Liver (tissue), 8 donors: ENCODE measurements at regions not wholly inside any gene's neighbourhood (a gene's known extent, or its start where the extent isn't known, plus 50 kb on each side); places are given as distances from the start of the nearest gene placed in this dataset.

Experiments used
- DNase-seq: peaks from one replicate; pipeline ENCODE4 v3.0.0-alpha.2; 2017; ENCODE audit warnings: low spot score
- H3K27ac ChIP-seq, 2 donors: one replicate each; pipeline ENCODE4 v1.7.0; 2013; ENCODE audit warnings: inconsistent platforms in 2 of 2, low read length in 2 of 2, control low read depth in 1 of 2, low read depth in 1 of 2, mild to moderate bottlenecking in 1 of 2
- H3K27me3 ChIP-seq, 4 donors: one replicate each; pipeline versions ENCODE4 v1.6.1 to v1.7.0; 2013; ENCODE audit warnings: low read length in 3 of 4, inconsistent platforms in 1 of 4, mild to moderate bottlenecking in 1 of 4, moderate library complexity in 1 of 4; ENCODE audit not compliant: control insufficient read depth in 4 of 4, insufficient read depth in 4 of 4
- H3K36me3 ChIP-seq, 4 donors: one replicate each; pipeline versions ENCODE4 v1.6.1 to v1.7.0; 2013; ENCODE audit warnings: low read length in 3 of 4, mild to moderate bottlenecking in 3 of 4, low read depth in 1 of 4, moderate library complexity in 1 of 4; ENCODE audit not compliant: control insufficient read depth in 4 of 4, insufficient read depth in 3 of 4
- H3K4me1 ChIP-seq, 4 donors: one replicate each; pipeline versions ENCODE4 v1.6.1 to v1.7.0; 2013; ENCODE audit warnings: low read length in 3 of 4, mild to moderate bottlenecking in 3 of 4, moderate library complexity in 1 of 4; ENCODE audit not compliant: control insufficient read depth in 4 of 4, insufficient read depth in 4 of 4
- H3K4me3 ChIP-seq, 3 donors: one replicate each; pipeline versions ENCODE4 v1.6.1 to v1.7.0; 2013; ENCODE audit warnings: low read length in 3 of 3, control low read depth in 1 of 3, low read depth in 1 of 3, mild to moderate bottlenecking in 1 of 3
- H3K9ac ChIP-seq, 2 donors: one replicate each; pipeline ENCODE4 v1.7.0; 2013; ENCODE audit warnings: low read length in 2 of 2, mild to moderate bottlenecking in 2 of 2, moderate library complexity in 2 of 2, control low read depth in 1 of 2, low read depth in 1 of 2
- H3K9me3 ChIP-seq, 4 donors: one replicate each; pipeline versions ENCODE4 v1.6.1 to v1.7.0; 2013; ENCODE audit warnings: low read length in 3 of 4; ENCODE audit not compliant: control insufficient read depth in 4 of 4
- EGR1 ChIP-seq, 2 donors: IDR thresholded peaks; 2 replicates each; pipeline ENCODE4 v1.6.1; 2016 to 2018; ENCODE audit warnings: antibody characterized with exemption in 2 of 2, low read depth in 2 of 2
- FOXA1 ChIP-seq: IDR thresholded peaks from 2 replicates; pipeline ENCODE4 v1.6.1; 2016; ENCODE audit warnings: antibody characterized with exemption
- FOXA2 ChIP-seq: IDR thresholded peaks from 2 replicates; pipeline ENCODE4 v1.6.1; 2016; ENCODE audit warnings: antibody characterized with exemption
- GABPA ChIP-seq, 2 donors: IDR thresholded peaks in 1 of 2; conservative IDR thresholded peaks in 1 of 2; 2 replicates each; pipeline ENCODE4 v1.6.1; 2016; ENCODE audit warnings: antibody characterized with exemption in 2 of 2, mild to moderate bottlenecking in 1 of 2, moderate library complexity in 1 of 2
- HNF4A ChIP-seq, 2 donors: conservative IDR thresholded peaks; 2 replicates each; pipeline ENCODE4 v1.6.1; 2016; ENCODE audit warnings: antibody characterized with exemption in 2 of 2, mild to moderate bottlenecking in 2 of 2
- HNF4G ChIP-seq: IDR thresholded peaks from 2 replicates; pipeline ENCODE4 v1.6.1; 2016; ENCODE audit warnings: antibody characterized with exemption
- JUND ChIP-seq, 2 donors: IDR thresholded peaks; 2 replicates each; pipeline ENCODE4 v1.6.1; 2016; ENCODE audit warnings: antibody characterized with exemption in 2 of 2
- NR2F2 ChIP-seq: IDR thresholded peaks from 2 replicates; pipeline ENCODE4 v1.6.1; 2016; ENCODE audit warnings: antibody characterized with exemption
- RAD21 ChIP-seq, 2 donors: IDR thresholded peaks; 2 replicates each; pipeline ENCODE4 v1.6.1; 2016; ENCODE audit warnings: antibody characterized with exemption in 2 of 2, mild to moderate bottlenecking in 2 of 2
- RXRA ChIP-seq, 2 donors: IDR thresholded peaks; 2 replicates each; pipeline ENCODE4 v1.6.1; 2017 to 2018; ENCODE audit warnings: antibody characterized with exemption in 2 of 2, mild to moderate bottlenecking in 1 of 2
- SP1 ChIP-seq: IDR thresholded peaks from 2 replicates; pipeline ENCODE4 v1.6.1; 2018; ENCODE audit warnings: antibody characterized with exemption, mild to moderate bottlenecking
- TAF1 ChIP-seq: conservative IDR thresholded peaks from 2 replicates; pipeline ENCODE4 v1.6.1; 2016; ENCODE audit warnings: antibody characterized with exemption, mild to moderate bottlenecking
- YY1 ChIP-seq: IDR thresholded peaks from 2 replicates; pipeline ENCODE4 v1.6.1; 2016; ENCODE audit warnings: antibody characterized with exemption, mild to moderate bottlenecking
- WGBS: extraction: QIAGEN DNeasy Blood & Tissue Kit; methylation state at CpG from one replicate; pipeline ENCODE4 v1.1.7; 2013; 5-methylcytosine and 5-hydroxymethylcytosine counted together
- TF ChIP-seq, protein P1 (sequence below): fragments of 150-350 bp; IDR thresholded peaks from 2 replicates; pipeline ENCODE4 v1.5.1; 2017; ENCODE audit warnings: improper control_type of control experiment, low read depth, low read length; ENCODE audit not compliant: missing input control
- TF ChIP-seq, protein P2 (sequence below): IDR thresholded peaks from 2 replicates; pipeline ENCODE4 v1.6.1; 2016; ENCODE audit warnings: antibody characterized with exemption, mild to moderate bottlenecking
- TF ChIP-seq, protein P3 (sequence below): IDR thresholded peaks from 2 replicates; pipeline ENCODE4 v1.6.1; 2016; ENCODE audit warnings: antibody characterized with exemption
- TF ChIP-seq, protein P4 (sequence below): IDR thresholded peaks from 2 replicates; pipeline ENCODE4 v1.6.1; 2016; ENCODE audit warnings: antibody characterized with exemption
- donor health status: healthy.
- donor health status: healthy.
- donor health status: healthy.
- donor health status: healthy.
- donor health status: healthy.

DNA sequence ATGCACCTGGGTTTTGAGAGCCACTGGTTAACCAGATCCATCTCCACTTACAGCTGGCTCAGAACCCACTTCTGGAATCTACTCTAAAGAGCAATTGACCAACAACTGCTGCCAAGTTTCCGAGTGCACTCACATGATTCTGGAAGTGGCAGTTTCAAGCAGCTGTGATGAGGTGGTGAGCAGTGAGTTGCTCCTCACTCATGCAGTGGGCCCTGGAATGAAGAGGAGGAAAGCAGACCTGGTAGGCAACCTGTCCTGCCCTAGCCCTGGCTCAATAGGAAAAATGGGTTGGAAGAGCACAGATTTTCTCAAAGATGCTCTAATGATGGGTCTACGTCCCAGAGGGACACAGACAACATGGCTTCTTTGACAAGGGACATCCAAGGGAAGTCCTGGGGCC is 70.7 kb upstream of the NPY start:
- no peaks in the 10 kb centered on the region for H3K27me3 ChIP-seq
- H3K4me3 ChIP-seq = no peak overlapping the region
- no peaks in the 10 kb centered on the region for H3K9me3 ChIP-seq
- no peak for DNase-seq
- no peaks in the 10 kb centered on the region for H3K36me3 ChIP-seq
- TF ChIP-seq GABPA (IDR thresholded peaks at IDR 0.05 in 1 of 2, conservative IDR thresholded peaks at IDR 0.05 in 1 of 2) = no peak
- no peak for TF ChIP-seq FOXA1
- TF ChIP-seq SP1 = no peak
- no peak for TF ChIP-seq EGR1 (IDR thresholded peaks at IDR 0.05; ENCODE audit: low read depth in 2 of 2)
- TF ChIP-seq, protein P1, sequence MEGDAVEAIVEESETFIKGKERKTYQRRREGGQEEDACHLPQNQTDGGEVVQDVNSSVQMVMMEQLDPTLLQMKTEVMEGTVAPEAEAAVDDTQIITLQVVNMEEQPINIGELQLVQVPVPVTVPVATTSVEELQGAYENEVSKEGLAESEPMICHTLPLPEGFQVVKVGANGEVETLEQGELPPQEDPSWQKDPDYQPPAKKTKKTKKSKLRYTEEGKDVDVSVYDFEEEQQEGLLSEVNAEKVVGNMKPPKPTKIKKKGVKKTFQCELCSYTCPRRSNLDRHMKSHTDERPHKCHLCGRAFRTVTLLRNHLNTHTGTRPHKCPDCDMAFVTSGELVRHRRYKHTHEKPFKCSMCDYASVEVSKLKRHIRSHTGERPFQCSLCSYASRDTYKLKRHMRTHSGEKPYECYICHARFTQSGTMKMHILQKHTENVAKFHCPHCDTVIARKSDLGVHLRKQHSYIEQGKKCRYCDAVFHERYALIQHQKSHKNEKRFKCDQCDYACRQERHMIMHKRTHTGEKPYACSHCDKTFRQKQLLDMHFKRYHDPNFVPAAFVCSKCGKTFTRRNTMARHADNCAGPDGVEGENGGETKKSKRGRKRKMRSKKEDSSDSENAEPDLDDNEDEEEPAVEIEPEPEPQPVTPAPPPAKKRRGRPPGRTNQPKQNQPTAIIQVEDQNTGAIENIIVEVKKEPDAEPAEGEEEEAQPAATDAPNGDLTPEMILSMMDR = no peak
- TF ChIP-seq, protein P2, sequence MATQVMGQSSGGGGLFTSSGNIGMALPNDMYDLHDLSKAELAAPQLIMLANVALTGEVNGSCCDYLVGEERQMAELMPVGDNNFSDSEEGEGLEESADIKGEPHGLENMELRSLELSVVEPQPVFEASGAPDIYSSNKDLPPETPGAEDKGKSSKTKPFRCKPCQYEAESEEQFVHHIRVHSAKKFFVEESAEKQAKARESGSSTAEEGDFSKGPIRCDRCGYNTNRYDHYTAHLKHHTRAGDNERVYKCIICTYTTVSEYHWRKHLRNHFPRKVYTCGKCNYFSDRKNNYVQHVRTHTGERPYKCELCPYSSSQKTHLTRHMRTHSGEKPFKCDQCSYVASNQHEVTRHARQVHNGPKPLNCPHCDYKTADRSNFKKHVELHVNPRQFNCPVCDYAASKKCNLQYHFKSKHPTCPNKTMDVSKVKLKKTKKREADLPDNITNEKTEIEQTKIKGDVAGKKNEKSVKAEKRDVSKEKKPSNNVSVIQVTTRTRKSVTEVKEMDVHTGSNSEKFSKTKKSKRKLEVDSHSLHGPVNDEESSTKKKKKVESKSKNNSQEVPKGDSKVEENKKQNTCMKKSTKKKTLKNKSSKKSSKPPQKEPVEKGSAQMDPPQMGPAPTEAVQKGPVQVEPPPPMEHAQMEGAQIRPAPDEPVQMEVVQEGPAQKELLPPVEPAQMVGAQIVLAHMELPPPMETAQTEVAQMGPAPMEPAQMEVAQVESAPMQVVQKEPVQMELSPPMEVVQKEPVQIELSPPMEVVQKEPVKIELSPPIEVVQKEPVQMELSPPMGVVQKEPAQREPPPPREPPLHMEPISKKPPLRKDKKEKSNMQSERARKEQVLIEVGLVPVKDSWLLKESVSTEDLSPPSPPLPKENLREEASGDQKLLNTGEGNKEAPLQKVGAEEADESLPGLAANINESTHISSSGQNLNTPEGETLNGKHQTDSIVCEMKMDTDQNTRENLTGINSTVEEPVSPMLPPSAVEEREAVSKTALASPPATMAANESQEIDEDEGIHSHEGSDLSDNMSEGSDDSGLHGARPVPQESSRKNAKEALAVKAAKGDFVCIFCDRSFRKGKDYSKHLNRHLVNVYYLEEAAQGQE = no peak
- no peak for TF ChIP-seq NR2F2
- TF ChIP-seq JUND (IDR thresholded peaks at IDR 0.05) = no peak
- no peak for TF ChIP-seq FOXA2
- TF ChIP-seq, protein P3, sequence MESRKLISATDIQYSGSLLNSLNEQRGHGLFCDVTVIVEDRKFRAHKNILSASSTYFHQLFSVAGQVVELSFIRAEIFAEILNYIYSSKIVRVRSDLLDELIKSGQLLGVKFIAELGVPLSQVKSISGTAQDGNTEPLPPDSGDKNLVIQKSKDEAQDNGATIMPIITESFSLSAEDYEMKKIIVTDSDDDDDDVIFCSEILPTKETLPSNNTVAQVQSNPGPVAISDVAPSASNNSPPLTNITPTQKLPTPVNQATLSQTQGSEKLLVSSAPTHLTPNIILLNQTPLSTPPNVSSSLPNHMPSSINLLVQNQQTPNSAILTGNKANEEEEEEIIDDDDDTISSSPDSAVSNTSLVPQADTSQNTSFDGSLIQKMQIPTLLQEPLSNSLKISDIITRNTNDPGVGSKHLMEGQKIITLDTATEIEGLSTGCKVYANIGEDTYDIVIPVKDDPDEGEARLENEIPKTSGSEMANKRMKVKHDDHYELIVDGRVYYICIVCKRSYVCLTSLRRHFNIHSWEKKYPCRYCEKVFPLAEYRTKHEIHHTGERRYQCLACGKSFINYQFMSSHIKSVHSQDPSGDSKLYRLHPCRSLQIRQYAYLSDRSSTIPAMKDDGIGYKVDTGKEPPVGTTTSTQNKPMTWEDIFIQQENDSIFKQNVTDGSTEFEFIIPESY = no peak
- TF ChIP-seq TAF1 = no peak
- no peak for TF ChIP-seq HNF4A (conservative IDR thresholded peaks at IDR 0.05)
- no peak for TF ChIP-seq RAD21 (IDR thresholded peaks at IDR 0.05)
- TF ChIP-seq HNF4G = no peak
- TF ChIP-seq YY1 = no peak
- TF ChIP-seq, protein P4, sequence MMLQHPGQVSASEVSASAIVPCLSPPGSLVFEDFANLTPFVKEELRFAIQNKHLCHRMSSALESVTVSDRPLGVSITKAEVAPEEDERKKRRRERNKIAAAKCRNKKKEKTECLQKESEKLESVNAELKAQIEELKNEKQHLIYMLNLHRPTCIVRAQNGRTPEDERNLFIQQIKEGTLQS = no peak
- TF ChIP-seq RXRA (IDR thresholded peaks at IDR 0.05) = no peak
- no peak overlapping the region for H3K9ac ChIP-seq
- H3K27ac ChIP-seq = no peak overlapping the region
- 59% methylated on average over 2 of the region's 2 CpGs for WGBS
- no peaks in the 10 kb centered on the region for H3K4me1 ChIP-seq

DNA sequence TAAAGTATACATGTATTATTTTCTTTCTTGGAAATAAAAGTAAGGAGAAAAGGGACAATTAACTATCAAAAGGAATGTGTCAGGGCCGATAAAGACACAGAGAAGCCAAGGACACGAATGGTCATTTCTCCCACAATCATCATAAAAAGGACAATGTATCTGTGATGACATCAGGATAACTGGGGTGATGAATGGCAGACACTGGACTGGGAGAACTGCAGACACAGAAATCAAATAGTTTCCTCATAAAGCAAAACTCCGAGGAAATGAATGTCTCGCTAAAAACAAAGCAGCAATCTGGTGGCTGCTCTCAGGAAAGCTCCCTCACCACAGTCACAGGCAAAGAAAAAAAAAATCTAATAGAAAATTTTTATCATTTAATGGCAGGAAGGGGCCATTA is 69.3 kb upstream of the NPY start:
- WGBS = 76% methylated on average over 4 of the region's 4 CpGs
- no peak overlapping the region for H3K9ac ChIP-seq
- no peak overlapping the region for H3K27ac ChIP-seq
- no peaks in the 10 kb centered on the region for H3K4me1 ChIP-seq
- H3K27me3 ChIP-seq = no peaks in the 10 kb centered on the region
- H3K4me3 ChIP-seq = no peak overlapping the region
- no peaks in the 10 kb centered on the region for H3K9me3 ChIP-seq
- no peak for DNase-seq
- no peaks in the 10 kb centered on the region for H3K36me3 ChIP-seq
- TF ChIP-seq YY1 (no peak), FOXA2 (no peak), HNF4A (conservative IDR thresholded peaks at IDR 0.05) (no peak), SP1 (no peak), NR2F2 (no peak), HNF4G (no peak), FOXA1 (no peak), EGR1 (IDR thresholded peaks at IDR 0.05; ENCODE audit: low read depth in 2 of 2) (no peak), GABPA (IDR thresholded peaks at IDR 0.05 in 1 of 2, conservative IDR thresholded peaks at IDR 0.05 in 1 of 2) (no peak), RXRA (IDR thresholded peaks at IDR 0.05) (no peak), TAF1 (no peak)
- TF ChIP-seq, protein P3 = no peak
- TF ChIP-seq, protein P1 = no peak
